OCI-LY1 (cell line): ENCODE measurements at regions not wholly inside any gene's neighbourhood (a gene's known extent, or its start where the extent isn't known, plus 50 kb on each side); places are given as distances from the start of the nearest gene placed in this dataset.

Source experiments
- H2AFZ ChIP-seq: fragments of 200-600 bp; sonication (generic), shearing (Covaris generic); 2 replicates; pipeline ENCODE4 v1.6.0; 2014; ENCODE audit warnings: antibody characterized with exemption, mild to moderate bottlenecking, low read length
- H3F3A ChIP-seq: fragments of 200-600 bp; sonication (generic), shearing (Covaris generic); 2 replicates; pipeline ENCODE4 v1.6.0; 2014; ENCODE audit warnings: mild to moderate bottlenecking, antibody characterized with exemption, low read length, moderate library complexity; ENCODE audit not compliant: insufficient read depth
- H3K27ac ChIP-seq: fragments of 200-600 bp; sonication (generic); 2 replicates; pipeline ENCODE4 v1.5.1; 2014; ENCODE audit warnings: low read length, mixed run types, mild to moderate bottlenecking, low read depth; ENCODE audit not compliant: poor library complexity, severe bottlenecking
- H3K27me3 ChIP-seq: fragments of 200-600 bp; sonication (generic); 2 replicates; pipeline ENCODE4 v1.6.0; 2014; ENCODE audit warnings: antibody characterized with exemption, mild to moderate bottlenecking, low read length, moderate library complexity; ENCODE audit not compliant: insufficient read depth
- H3K36me3 ChIP-seq: fragments of 200-600 bp; sonication (generic); 2 replicates; pipeline ENCODE4 v1.6.1; 2014; ENCODE audit warnings: mild to moderate bottlenecking, antibody characterized with exemption, low read length, moderate library complexity, mixed read lengths; ENCODE audit not compliant: insufficient read depth
- H3K4me1 ChIP-seq: fragments of 200-600 bp; sonication (generic); 2 replicates; pipeline ENCODE4 v1.5.1; 2014; ENCODE audit warnings: mild to moderate bottlenecking, low read length, moderate library complexity; ENCODE audit not compliant: insufficient read depth, severe bottlenecking
- H3K4me2 ChIP-seq: fragments of 200-600 bp; sonication (generic), shearing (Covaris generic); 2 replicates; pipeline ENCODE4 v1.6.1; 2014; ENCODE audit warnings: low read length
- H3K4me3 ChIP-seq: fragments of 200-600 bp; sonication (generic); 2 replicates; pipeline ENCODE4 v1.5.1; 2014; ENCODE audit warnings: low read length, low read depth, mild to moderate bottlenecking, mixed read lengths; ENCODE audit not compliant: poor library complexity, severe bottlenecking
- H3K79me2 ChIP-seq: fragments of 200-600 bp; shearing (Covaris generic); 2 replicates; pipeline ENCODE4 v1.6.1; 2016; ENCODE audit warnings: mixed run types, low read length, mixed read lengths; ENCODE audit not compliant: insufficient read depth
- H3K9ac ChIP-seq: fragments of 200-600 bp; sonication (generic), shearing (Covaris generic); 2 replicates; pipeline ENCODE4 v1.6.1; 2014; ENCODE audit warnings: mild to moderate bottlenecking, low read length, mixed read lengths
- H3K9me2 ChIP-seq: fragments of 200-600 bp; sonication (generic), shearing (Covaris generic); 2 replicates; pipeline ENCODE4 v1.6.1; 2014; ENCODE audit warnings: low read depth, mild to moderate bottlenecking, low read length, mixed read lengths
- H3K9me3 ChIP-seq: fragments of 200-600 bp; shearing (Covaris generic); 2 replicates; pipeline ENCODE4 v1.6.1; 2014; ENCODE audit warnings: low read length, mixed read lengths
- H4K20me1 ChIP-seq: fragments of 200-600 bp; sonication (generic), shearing (Covaris generic); 2 replicates; pipeline ENCODE4 v1.6.0; 2016; ENCODE audit warnings: mild to moderate bottlenecking, low read length; ENCODE audit not compliant: insufficient read depth
- EZH2 ChIP-seq: fragments of 200-600 bp; sonication (generic), shearing (Covaris generic); IDR thresholded peaks from 2 replicates; pipeline ENCODE4 v1.8.0; 2017; ENCODE audit warnings: borderline replicate concordance, mixed run types, mild to moderate bottlenecking, antibody characterized with exemption, low read length, moderate library complexity, mixed read lengths
- TF ChIP-seq, protein P1 (sequence below): fragments of 200-600 bp; sonication (generic), shearing (Covaris generic); IDR thresholded peaks from 2 replicates; pipeline ENCODE4 v1.5.1; 2017; ENCODE audit warnings: mild to moderate bottlenecking, antibody characterized with exemption, low read length, moderate library complexity, mixed read lengths

DNA sequence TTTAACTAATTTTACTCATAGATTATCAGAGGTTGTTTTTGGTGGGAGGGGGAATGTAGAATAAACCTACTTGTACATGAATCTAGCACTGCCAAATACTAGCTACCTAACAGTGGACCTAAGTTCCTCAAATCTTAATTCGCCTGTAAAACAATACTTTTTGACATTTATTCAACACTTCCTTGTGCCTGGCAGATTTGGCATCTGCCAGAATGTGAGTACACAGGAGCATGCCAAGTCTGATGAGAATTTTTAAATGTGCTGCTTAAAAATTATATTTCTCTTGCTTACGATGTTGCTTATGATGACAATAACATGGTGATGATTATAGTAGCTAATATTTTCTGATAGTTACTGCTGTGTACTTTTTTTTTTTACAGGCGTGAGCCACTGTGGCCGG lies 240.2 kb upstream of the STARD13 start:
- no peaks in the 10 kb centered on the region for H3F3A ChIP-seq
- H3K36me3 ChIP-seq, result no peaks in the 10 kb centered on the region
- H4K20me1 ChIP-seq, result no peaks in the 10 kb centered on the region
- no peak overlapping the region for H2AFZ ChIP-seq
- H3K27me3 ChIP-seq, result no peaks in the 10 kb centered on the region
- H3K9me3 ChIP-seq, result no peaks in the 10 kb centered on the region
- H3K9ac ChIP-seq, result no peak overlapping the region
- no peak overlapping the region for H3K4me3 ChIP-seq
- peaks cover 7% of the 10 kb centered on the region for H3K4me1 ChIP-seq
- no peaks in the 10 kb centered on the region for H3K79me2 ChIP-seq
- H3K9me2 ChIP-seq, result no peaks in the 10 kb centered on the region
- H3K27ac ChIP-seq, result no peak overlapping the region
- TF ChIP-seq, protein P1, sequence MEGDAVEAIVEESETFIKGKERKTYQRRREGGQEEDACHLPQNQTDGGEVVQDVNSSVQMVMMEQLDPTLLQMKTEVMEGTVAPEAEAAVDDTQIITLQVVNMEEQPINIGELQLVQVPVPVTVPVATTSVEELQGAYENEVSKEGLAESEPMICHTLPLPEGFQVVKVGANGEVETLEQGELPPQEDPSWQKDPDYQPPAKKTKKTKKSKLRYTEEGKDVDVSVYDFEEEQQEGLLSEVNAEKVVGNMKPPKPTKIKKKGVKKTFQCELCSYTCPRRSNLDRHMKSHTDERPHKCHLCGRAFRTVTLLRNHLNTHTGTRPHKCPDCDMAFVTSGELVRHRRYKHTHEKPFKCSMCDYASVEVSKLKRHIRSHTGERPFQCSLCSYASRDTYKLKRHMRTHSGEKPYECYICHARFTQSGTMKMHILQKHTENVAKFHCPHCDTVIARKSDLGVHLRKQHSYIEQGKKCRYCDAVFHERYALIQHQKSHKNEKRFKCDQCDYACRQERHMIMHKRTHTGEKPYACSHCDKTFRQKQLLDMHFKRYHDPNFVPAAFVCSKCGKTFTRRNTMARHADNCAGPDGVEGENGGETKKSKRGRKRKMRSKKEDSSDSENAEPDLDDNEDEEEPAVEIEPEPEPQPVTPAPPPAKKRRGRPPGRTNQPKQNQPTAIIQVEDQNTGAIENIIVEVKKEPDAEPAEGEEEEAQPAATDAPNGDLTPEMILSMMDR, result no peak
- TF ChIP-seq EZH2, result no peak
- no peak overlapping the region for H3K4me2 ChIP-seq

DNA sequence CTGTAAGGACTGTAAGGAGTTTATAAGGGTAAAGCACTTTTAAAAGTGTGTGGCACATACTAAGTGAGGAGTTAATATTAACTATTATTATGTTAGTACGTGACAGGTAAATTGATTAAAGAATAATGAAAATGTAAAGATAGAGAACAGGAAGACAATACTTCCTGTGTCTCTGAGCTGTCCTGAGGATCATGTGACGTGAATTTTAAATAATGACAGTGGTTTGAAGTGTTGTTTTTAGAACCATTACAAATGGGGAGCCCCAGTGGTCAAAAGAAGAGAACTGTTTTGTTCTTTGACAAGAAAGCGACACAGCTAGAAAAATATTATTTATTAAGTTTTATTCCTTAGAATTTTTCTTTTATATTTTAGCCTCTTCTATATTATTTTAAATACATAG lies 241.2 kb upstream of the STARD13 start:
- no peak overlapping the region for H3K4me2 ChIP-seq

DNA sequence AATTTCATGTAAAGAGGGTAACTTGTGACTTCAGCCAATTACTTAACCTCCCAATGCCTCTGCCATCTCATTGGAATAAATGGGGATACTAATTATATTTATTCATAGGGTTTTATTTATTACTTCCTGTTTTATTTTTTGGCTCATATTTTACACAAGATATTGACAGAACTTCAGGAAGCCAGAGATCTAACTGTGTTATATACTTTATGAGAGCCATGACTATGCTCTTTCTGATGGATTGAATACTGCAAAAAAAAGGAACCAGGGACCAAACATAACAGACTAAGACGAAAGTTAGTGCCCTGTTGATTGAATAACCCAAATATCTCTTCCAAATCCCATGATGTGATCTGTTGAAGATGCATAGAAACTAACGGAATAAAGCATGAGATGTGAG lies 243.3 kb upstream of the STARD13 start:
- TF ChIP-seq EZH2, result no peak
- TF ChIP-seq, protein P1, result no peak
- Histone ChIP-seq H3K4me2 (no peak overlapping the region), H2AFZ (no peak overlapping the region)

More for the DNA sequence above, 241.2 kb upstream of the STARD13 start:
- H4K20me1 ChIP-seq, result no peaks in the 10 kb centered on the region
- H3K27me3 ChIP-seq, result no peaks in the 10 kb centered on the region
- H3K9ac ChIP-seq, result no peak overlapping the region
- no peaks in the 10 kb centered on the region for H3K36me3 ChIP-seq
- TF ChIP-seq EZH2, result no peak
- TF ChIP-seq, protein P1, result no peak
- no peaks in the 10 kb centered on the region for H3K9me2 ChIP-seq
- H3K4me1 ChIP-seq, result peaks cover 7% of the 10 kb centered on the region
- no peaks in the 10 kb centered on the region for H3K9me3 ChIP-seq
- no peaks in the 10 kb centered on the region for H3K79me2 ChIP-seq
- H3K27ac ChIP-seq, result no peak overlapping the region
- 0 out of 2 replicates have a peak overlapping the region, but pooled peaks have one; percentile 63 for H2AFZ ChIP-seq
- H3F3A ChIP-seq, result no peaks in the 10 kb centered on the region
- no peak overlapping the region for H3K4me3 ChIP-seq

More for the DNA sequence above, 243.3 kb upstream of the STARD13 start:
- H3K27ac ChIP-seq, result no peak overlapping the region
- no peaks in the 10 kb centered on the region for H3K27me3 ChIP-seq
- no peak overlapping the region for H3K9ac ChIP-seq
- no peaks in the 10 kb centered on the region for H3K36me3 ChIP-seq
- no peaks in the 10 kb centered on the region for H3K9me2 ChIP-seq
- no peak overlapping the region for H3K4me3 ChIP-seq
- no peaks in the 10 kb centered on the region for H4K20me1 ChIP-seq
- no peaks in the 10 kb centered on the region for H3K79me2 ChIP-seq
- H3K4me1 ChIP-seq, result peaks cover 4% of the 10 kb centered on the region
- H3K9me3 ChIP-seq, result no peaks in the 10 kb centered on the region
- no peaks in the 10 kb centered on the region for H3F3A ChIP-seq
